ENCODE measurements at regions not wholly inside any gene's neighbourhood (a gene's known extent, or its start where the extent isn't known, plus 50 kb on each side); places are given as distances from the start of the nearest gene placed in this dataset.

DNA sequence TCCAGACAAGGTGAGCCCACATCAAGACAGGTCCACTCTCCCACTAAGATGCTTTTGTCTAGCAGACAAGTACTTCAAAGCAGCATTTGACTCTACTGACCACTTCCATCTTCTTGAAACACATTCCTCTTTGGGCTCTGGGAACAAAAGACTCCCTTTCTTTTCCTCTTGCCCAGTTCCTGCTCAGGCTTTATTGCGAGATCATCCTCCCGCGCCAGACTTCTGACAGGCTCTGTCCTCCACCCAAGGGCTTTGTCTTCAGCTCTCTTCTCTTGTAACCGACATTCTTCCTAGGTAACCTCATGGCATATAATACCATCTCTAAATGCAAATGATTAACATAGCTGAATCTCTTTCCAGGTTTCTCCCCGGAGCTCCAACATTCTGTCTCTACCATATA lies 85.8 kb downstream of the NUDT12 start:
- intact Hi-C loops (cut with micrococcal nuclease), result no loop called here

DNA sequence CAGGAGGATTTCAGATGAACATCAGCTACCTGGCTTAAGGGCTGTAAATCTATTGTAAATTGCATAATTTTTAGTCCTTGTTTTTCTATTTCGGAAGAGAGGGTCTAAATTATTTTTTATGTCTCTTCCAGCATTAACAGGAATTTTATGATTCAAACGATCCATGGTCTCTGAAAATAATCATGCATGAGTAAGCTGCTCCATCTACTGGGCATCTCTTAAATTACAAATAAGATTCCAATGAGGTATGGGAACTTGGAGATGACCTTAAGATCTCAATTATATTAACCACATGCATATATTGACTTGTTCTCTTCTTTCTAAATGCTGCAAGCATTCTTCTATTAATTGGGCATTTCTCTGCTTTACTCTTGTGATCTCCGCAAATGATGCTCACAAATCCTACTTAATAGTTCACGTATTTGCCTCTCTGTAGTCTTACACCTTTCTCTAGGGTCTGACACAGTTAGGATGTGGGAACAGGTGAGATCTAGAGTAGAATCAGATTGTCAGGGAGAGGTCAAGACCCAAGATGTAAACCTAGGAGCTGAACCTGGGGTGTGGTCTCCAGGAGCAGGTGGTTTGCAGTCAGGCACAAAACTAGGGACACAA lies 86.9 kb downstream of the NUDT12 start:
- POLR2A ChIA-PET, result no interaction called here
- Mint-ChIP-seq H3K4me3 (no peak overlapping the region), H3K27ac (no peak overlapping the region), H3K36me3 (ENCODE audit: low read depth) (no peaks in the 10 kb centered on the region), H3K27me3 (peaks cover 2% of the 10 kb centered on the region), H3K9me3 (no peaks in the 10 kb centered on the region), H3K4me1 (no peaks in the 10 kb centered on the region)
- DNase-seq (no peak), ATAC-seq (ENCODE audit: low read depth) (no peak)
- CTCF ChIA-PET, result interaction anchor here (1.6 to 3.9 kb wide), 3 partner anchors 10 to 244 kb away, joined by 4 to 23 read pairs (median 5); no protein-coding TSS in a partner anchor
- no peak for TF ChIP-seq CTCF (IDR thresholded peaks at IDR 0.05)
- intact Hi-C loops (cut with micrococcal nuclease), result no loop called here

More for the DNA sequence above, 85.8 kb downstream of the NUDT12 start:
- no peak for TF ChIP-seq CTCF (IDR thresholded peaks at IDR 0.05)
- DNase-seq (no peak), ATAC-seq (ENCODE audit: low read depth) (no peak)
- ChIA-PET CTCF (interaction anchor here (1.9 to 3.9 kb wide), 2 partner anchors 242 to 245 kb away, joined by 5 to 23 read pairs; no protein-coding TSS in a partner anchor), POLR2A (no interaction called here)
- Mint-ChIP-seq H3K27me3 (peaks cover 2% of the 10 kb centered on the region), H3K9me3 (no peaks in the 10 kb centered on the region), H3K27ac (no peak overlapping the region), H3K4me3 (no peak overlapping the region), H3K36me3 (ENCODE audit: low read depth) (no peaks in the 10 kb centered on the region), H3K4me1 (no peaks in the 10 kb centered on the region)

DNA sequence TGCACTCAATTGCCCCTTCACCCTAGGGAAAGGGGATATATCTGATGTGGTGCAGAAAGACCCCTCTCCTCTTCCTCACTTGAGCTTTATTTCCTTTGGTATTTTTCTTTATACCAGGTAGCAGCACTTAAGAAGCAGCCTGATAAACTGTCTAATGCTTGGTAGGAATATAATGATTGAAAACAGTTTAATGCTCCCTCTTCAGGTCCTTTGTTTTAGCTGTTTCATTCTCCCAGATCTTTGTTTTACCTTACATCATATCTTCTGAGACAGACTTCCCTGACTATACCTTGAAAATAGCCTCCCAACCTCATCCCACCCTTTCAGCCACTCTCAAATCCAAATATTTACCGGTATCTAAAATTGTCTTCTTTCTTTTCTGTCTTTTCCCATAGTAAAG lies 87.9 kb downstream of the NUDT12 start:
- no peak for ATAC-seq (ENCODE audit: low read depth)
- CTCF ChIA-PET, result interaction anchor here (0.6 to 3.9 kb wide), 4 partner anchors 9 to 243 kb away, joined by 3 to 23 read pairs (median 4); no protein-coding TSS in a partner anchor
- intact Hi-C loops (cut with micrococcal nuclease), result no loop called here
- H3K27me3 Mint-ChIP-seq, result peaks cover 2% of the 10 kb centered on the region
- no peaks in the 10 kb centered on the region for H3K36me3 Mint-ChIP-seq (ENCODE audit: low read depth)
- POLR2A ChIA-PET, result no interaction called here
- no peaks in the 10 kb centered on the region for H3K9me3 Mint-ChIP-seq
- no peaks in the 10 kb centered on the region for H3K4me1 Mint-ChIP-seq
- no peak overlapping the region for H3K4me3 Mint-ChIP-seq
- TF ChIP-seq CTCF (IDR thresholded peaks at IDR 0.05), result no peak
- no peak for DNase-seq
- no peak overlapping the region for H3K27ac Mint-ChIP-seq

- DNase-seq (no peak), ATAC-seq (ENCODE audit: low read depth) (no peak)
- no peaks in the 10 kb centered on the region for H3K9me3 Mint-ChIP-seq
- H3K27me3 Mint-ChIP-seq, result peaks cover 2% of the 10 kb centered on the region
- no peak overlapping the region for H3K27ac Mint-ChIP-seq
- no peaks in the 10 kb centered on the region for H3K36me3 Mint-ChIP-seq (ENCODE audit: low read depth)
- no peaks in the 10 kb centered on the region for H3K4me1 Mint-ChIP-seq
- no peak for TF ChIP-seq CTCF (IDR thresholded peaks at IDR 0.05)
- POLR2A ChIA-PET, result no interaction called here
- CTCF ChIA-PET, result interaction anchor here (0.7 to 3.9 kb wide), 2 partner anchors 61 to 242 kb away, joined by 3 to 23 read pairs; no protein-coding TSS in a partner anchor
- H3K4me3 Mint-ChIP-seq, result no peak overlapping the region
- intact Hi-C loops (cut with micrococcal nuclease), result no loop called here
These were observed 88.9 kb downstream of the NUDT12 start for GRCh38 chr5:103473725-103474124.

- Mint-ChIP-seq H3K27me3 (peaks cover 2% of the 10 kb centered on the region), H3K4me3 (no peak overlapping the region), H3K36me3 (ENCODE audit: low read depth) (no peaks in the 10 kb centered on the region), H3K27ac (no peak overlapping the region), H3K9me3 (no peaks in the 10 kb centered on the region), H3K4me1 (no peaks in the 10 kb centered on the region)
- no peak for DNase-seq
- ChIA-PET POLR2A (no interaction called here), CTCF (no interaction called here)
- intact Hi-C loops (cut with micrococcal nuclease), result no loop called here
- ATAC-seq (ENCODE audit: low read depth), result no peak
- TF ChIP-seq CTCF (IDR thresholded peaks at IDR 0.05), result no peak
These were observed 89.8 kb downstream of the NUDT12 start for GRCh38 chr5:103472830-103473229.
